ENCODE measurements at regions not wholly inside any gene's neighbourhood (a gene's known extent, or its start where the extent isn't known, plus 50 kb on each side); places are given as distances from the start of the nearest gene placed in this dataset.

DNA sequence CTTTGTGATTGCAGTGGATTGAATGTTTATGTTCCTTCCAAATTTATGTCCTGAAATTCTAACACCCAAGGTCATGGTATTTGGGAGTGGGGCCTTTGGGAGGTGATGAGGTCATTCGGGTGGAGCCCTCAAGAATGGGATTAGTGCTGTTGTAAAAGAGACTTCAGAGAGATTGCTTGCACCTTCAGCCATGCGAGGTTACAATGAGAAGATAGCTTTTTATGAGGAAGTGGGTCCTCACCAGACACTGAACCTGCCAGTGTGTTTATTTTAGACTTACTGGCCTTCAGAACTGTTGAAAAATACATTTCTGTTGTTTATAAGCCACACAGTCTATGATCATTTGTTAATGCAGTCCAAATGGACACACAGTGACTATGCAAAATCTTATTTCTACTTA, 161.0 kb upstream of the GPRIN3 start:
- TF ChIP-seq FOXM1 (IDR thresholded peaks at IDR 0.05; ENCODE audit: borderline replicate concordance, low read depth) (no peak), CREB1 (IDR thresholded peaks at IDR 0.05; ENCODE audit: low read depth) (no peak), NFIC (IDR thresholded peaks at IDR 0.05) (no peak), RAD21 (IDR thresholded peaks at IDR 0.05; ENCODE audit: low read depth) (no peak)
- TF ChIP-seq, protein P1, sequence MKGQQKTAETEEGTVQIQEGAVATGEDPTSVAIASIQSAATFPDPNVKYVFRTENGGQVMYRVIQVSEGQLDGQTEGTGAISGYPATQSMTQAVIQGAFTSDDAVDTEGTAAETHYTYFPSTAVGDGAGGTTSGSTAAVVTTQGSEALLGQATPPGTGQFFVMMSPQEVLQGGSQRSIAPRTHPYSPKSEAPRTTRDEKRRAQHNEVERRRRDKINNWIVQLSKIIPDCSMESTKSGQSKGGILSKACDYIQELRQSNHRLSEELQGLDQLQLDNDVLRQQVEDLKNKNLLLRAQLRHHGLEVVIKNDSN (IDR thresholded peaks at IDR 0.05) = no peak
- TF ChIP-seq, protein P2, sequence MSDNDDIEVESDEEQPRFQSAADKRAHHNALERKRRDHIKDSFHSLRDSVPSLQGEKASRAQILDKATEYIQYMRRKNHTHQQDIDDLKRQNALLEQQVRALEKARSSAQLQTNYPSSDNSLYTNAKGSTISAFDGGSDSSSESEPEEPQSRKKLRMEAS (IDR thresholded peaks at IDR 0.05) = no peak

GRCh38 chr4:89463341-89463740, 155.7 kb upstream of the GPRIN3 start:
- TF ChIP-seq TAF1 (IDR thresholded peaks at IDR 0.05; ENCODE audit: low read depth) (no peak), EP300 (IDR thresholded peaks at IDR 0.05; ENCODE audit: borderline replicate concordance) (no peak), RAD21 (IDR thresholded peaks at IDR 0.05; ENCODE audit: low read depth) (no peak), FOXM1 (IDR thresholded peaks at IDR 0.05; ENCODE audit: borderline replicate concordance, low read depth) (no peak), YY1 (IDR thresholded peaks at IDR 0.05; ENCODE audit: low read depth) (no peak), TEAD4 (IDR thresholded peaks at IDR 0.05) (no peak), CREB1 (IDR thresholded peaks at IDR 0.05; ENCODE audit: low read depth) (no peak), CEBPB (IDR thresholded peaks at IDR 0.05) (no peak), ZBTB7A (IDR thresholded peaks at IDR 0.05; ENCODE audit: low read depth) (no peak), TCF12 (IDR thresholded peaks at IDR 0.05; ENCODE audit: low read depth) (no peak), NFIC (IDR thresholded peaks at IDR 0.05) (no peak), EGR1 (IDR thresholded peaks at IDR 0.05) (no peak), REST (IDR thresholded peaks at IDR 0.05; ENCODE audit: low read depth) (no peak)
- TF ChIP-seq, protein P2 (IDR thresholded peaks at IDR 0.05) = no peak
- TF ChIP-seq, protein P1 (IDR thresholded peaks at IDR 0.05) = no peak

- TF ChIP-seq EP300 (IDR thresholded peaks at IDR 0.05; ENCODE audit: borderline replicate concordance) (no peak), RAD21 (IDR thresholded peaks at IDR 0.05; ENCODE audit: low read depth) (no peak), CEBPB (IDR thresholded peaks at IDR 0.05) (no peak)
Observed at GRCh38 chr4:89447543-89447942, 139.9 kb upstream of the GPRIN3 start.

GRCh38 chr4:89446193-89446592, 138.6 kb upstream of the GPRIN3 start:
- TF ChIP-seq REST (IDR thresholded peaks at IDR 0.05; ENCODE audit: low read depth) = no peak
- TF ChIP-seq TAF1 (IDR thresholded peaks at IDR 0.05; ENCODE audit: low read depth) = no peak
- TF ChIP-seq EP300 (IDR thresholded peaks at IDR 0.05; ENCODE audit: borderline replicate concordance) = no peak
- TF ChIP-seq FOXM1 (IDR thresholded peaks at IDR 0.05; ENCODE audit: borderline replicate concordance, low read depth) = no peak
- TF ChIP-seq TEAD4 (IDR thresholded peaks at IDR 0.05) = no peak
- no peak for TF ChIP-seq CEBPB (IDR thresholded peaks at IDR 0.05)
- TF ChIP-seq NFIC (IDR thresholded peaks at IDR 0.05) = no peak
- TF ChIP-seq ZBTB7A (IDR thresholded peaks at IDR 0.05; ENCODE audit: low read depth) = no peak
- no peak for TF ChIP-seq CREB1 (IDR thresholded peaks at IDR 0.05; ENCODE audit: low read depth)

- TF ChIP-seq FOXM1 (IDR thresholded peaks at IDR 0.05; ENCODE audit: borderline replicate concordance, low read depth) (no peak), ZBTB7A (IDR thresholded peaks at IDR 0.05; ENCODE audit: low read depth) (no peak), TCF12 (IDR thresholded peaks at IDR 0.05; ENCODE audit: low read depth) (no peak), EP300 (IDR thresholded peaks at IDR 0.05; ENCODE audit: borderline replicate concordance) (no peak), TEAD4 (IDR thresholded peaks at IDR 0.05) (no peak), NFIC (IDR thresholded peaks at IDR 0.05) (no peak), TAF1 (IDR thresholded peaks at IDR 0.05; ENCODE audit: low read depth) (no peak), EGR1 (IDR thresholded peaks at IDR 0.05) (no peak), CREB1 (IDR thresholded peaks at IDR 0.05; ENCODE audit: low read depth) (no peak), YY1 (IDR thresholded peaks at IDR 0.05; ENCODE audit: low read depth) (no peak), RAD21 (IDR thresholded peaks at IDR 0.05; ENCODE audit: low read depth) (no peak), CEBPB (IDR thresholded peaks at IDR 0.05) (no peak), REST (IDR thresholded peaks at IDR 0.05; ENCODE audit: low read depth) (no peak)
- TF ChIP-seq, protein P2 (IDR thresholded peaks at IDR 0.05) = no peak
- TF ChIP-seq, protein P1 (IDR thresholded peaks at IDR 0.05) = no peak
Observed at GRCh38 chr4:89439533-89439932, 131.9 kb upstream of the GPRIN3 start.
